Lung (tissue), 11 donors: ENCODE measurements at regions not wholly inside any gene's neighbourhood (a gene's known extent, or its start where the extent isn't known, plus 50 kb on each side); places are given as distances from the start of the nearest gene placed in this dataset.
A peak's percentile ranks its signal among the peaks of the same experiment; 100 is the strongest.

Experiments
- ATAC-seq: fragments of 200-7000 bp; cut with Tn5 transposase; one replicate; pipeline ENCODE4 v1.9.1; 2020; ENCODE audit warnings: moderate number of reproducible peaks; ENCODE audit not compliant: insufficient read depth, low FRiP score
- DNase-seq, 3 donors: peaks; one replicate each; pipeline ENCODE4 v3.0.0-alpha.2; 2013 to 2017
- H3K27ac ChIP-seq, 2 donors: one replicate each; pipeline ENCODE4 v1.5.1; 2013; ENCODE audit warnings: mild to moderate bottlenecking in 2 of 2, moderate library complexity in 2 of 2, control low read depth in 1 of 2, inconsistent platforms in 1 of 2, low read depth in 1 of 2, low read length in 1 of 2
- H3K27me3 ChIP-seq, 3 donors: one replicate each; pipeline ENCODE4 v1.5.1; 2013; ENCODE audit warnings: low read length in 2 of 3; ENCODE audit not compliant: control insufficient read depth in 3 of 3, insufficient read depth in 3 of 3
- H3K36me3 ChIP-seq, 4 donors: one replicate each; pipeline ENCODE4 v1.5.1; 2013; ENCODE audit warnings: low read length in 4 of 4, mild to moderate bottlenecking in 1 of 4, moderate library complexity in 1 of 4; ENCODE audit not compliant: control insufficient read depth in 4 of 4, insufficient read depth in 4 of 4
- H3K4me1 ChIP-seq, 5 donors: one replicate each; pipeline ENCODE4 v1.5.1; 2013; ENCODE audit warnings: low read length in 5 of 5, mild to moderate bottlenecking in 2 of 5, moderate library complexity in 1 of 5; ENCODE audit not compliant: control insufficient read depth in 5 of 5, insufficient read depth in 5 of 5
- H3K4me3 ChIP-seq: one replicate; pipeline ENCODE4 v1.5.1; 2013; ENCODE audit warnings: mild to moderate bottlenecking, control low read depth, moderate library complexity
- H3K9ac ChIP-seq, 2 donors: one replicate each; pipeline ENCODE4 v1.5.1; 2013; ENCODE audit warnings: low read length in 2 of 2, control low read depth in 1 of 2; ENCODE audit not compliant: insufficient read depth in 1 of 2
- H3K9me3 ChIP-seq, 4 donors: one replicate each; pipeline ENCODE4 v1.5.1; 2013; ENCODE audit warnings: low read length in 3 of 4, mild to moderate bottlenecking in 1 of 4, moderate library complexity in 1 of 4; ENCODE audit not compliant: control insufficient read depth in 4 of 4, insufficient read depth in 3 of 4
- CTCF ChIP-seq: IDR thresholded peaks from 2 replicates; pipeline ENCODE4 v1.5.1; 2012; ENCODE audit warnings: mild to moderate bottlenecking; ENCODE audit errors: control extremely low read depth, extremely low read depth
- WGBS, 2 donors: extraction: QIAGEN DNeasy Blood & Tissue Kit; methylation state at CpG; one replicate each; pipeline ENCODE4 v1.1.7; 2013; 5-methylcytosine and 5-hydroxymethylcytosine counted together
- donor health status: control.
- donor health status: control.
- donor health status: Bipolar disorder and iron deficiency.
- donor health status: healthy.
- donor health status: DM: yes; HTN: yes; CAD: no.

- Histone ChIP-seq H3K27me3 (no peaks in the 10 kb centered on the region), H3K9me3 (peaks cover 0 to 1% (median 0%) of the 10 kb centered on the region in 4 donors)
Measured at GRCh38 chr4:188620608-188621007, 481.4 kb downstream of the TRIML1 start.

GRCh38 chr4:188623314-188623854 is 484.1 kb downstream of the TRIML1 start:
- no peak for TF ChIP-seq CTCF
- WGBS, 2 donors: 73 to 77% methylated on average over 4 of the region's 4 CpGs
- peaks cover 0 to 1% (median 0%) of the 10 kb centered on the region in 4 donors for H3K9me3 ChIP-seq

More at GRCh38 chr4:188620608-188621007, 481.4 kb downstream of the TRIML1 start:
- ATAC-seq: no peak
- no peak for TF ChIP-seq CTCF
- Histone ChIP-seq H3K36me3 (no peaks in the 10 kb centered on the region), H3K4me1 (no peaks in the 10 kb centered on the region), H3K9ac (no peak overlapping the region), H3K4me3 (no peak overlapping the region), H3K27ac (no peak overlapping the region)
- WGBS, 2 donors: 50 to 52% methylated on average over 2 of the region's 2 CpGs
- no peak for DNase-seq

DNA sequence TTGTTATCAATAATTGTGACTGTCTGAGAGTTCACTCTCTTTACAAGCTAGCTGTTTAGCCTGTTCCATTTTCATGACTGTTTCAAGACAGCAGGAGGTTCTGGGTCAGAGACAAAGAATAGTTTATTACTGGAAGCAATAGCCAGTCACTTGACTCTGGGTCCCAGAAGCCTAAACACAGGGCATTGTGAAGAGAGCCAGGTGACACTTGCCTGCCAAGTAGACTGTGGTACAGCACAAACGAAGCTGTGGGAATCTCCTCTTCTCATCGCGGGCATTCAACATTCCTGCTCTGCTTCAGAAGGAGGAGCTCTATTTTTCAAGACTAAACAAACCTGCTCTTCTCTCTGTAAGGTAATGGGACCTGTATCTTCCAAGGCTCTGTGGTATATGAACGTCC is 485.1 kb downstream of the TRIML1 start:
- 37 to 55% methylated on average over 4 of the region's 4 CpGs for WGBS, 2 donors
- H3K4me3 ChIP-seq: no peak overlapping the region
- H3K36me3 ChIP-seq: peaks cover 0 to 1% (median 0%) of the 10 kb centered on the region in 4 donors
- H3K9ac ChIP-seq: no peak overlapping the region
- no peak overlapping the region for H3K27ac ChIP-seq
- H3K4me1 ChIP-seq: no peaks in the 10 kb centered on the region
- no peaks in the 10 kb centered on the region for H3K27me3 ChIP-seq
- H3K9me3 ChIP-seq: peaks cover 0 to 1% (median 0%) of the 10 kb centered on the region in 4 donors
- DNase-seq (no peak), ATAC-seq (no peak)
- no peak for TF ChIP-seq CTCF

More at GRCh38 chr4:188623314-188623854, 484.1 kb downstream of the TRIML1 start:
- no peak overlapping the region for H3K4me3 ChIP-seq
- DNase-seq (no peak), ATAC-seq (no peak)
- H3K36me3 ChIP-seq: peaks cover 0 to 1% (median 0%) of the 10 kb centered on the region in 4 donors
- H3K4me1 ChIP-seq: no peaks in the 10 kb centered on the region
- H3K27ac ChIP-seq: no peak overlapping the region
- H3K27me3 ChIP-seq: no peaks in the 10 kb centered on the region
- no peak overlapping the region for H3K9ac ChIP-seq

- H3K36me3 ChIP-seq: peaks cover 0 to 1% (median 0%) of the 10 kb centered on the region in 4 donors
- ATAC-seq (no peak), DNase-seq (peak in 2 of 3 donors; percentile 17 to 45)
- H3K9ac ChIP-seq: no peak overlapping the region
- no peak overlapping the region for H3K27ac ChIP-seq
- TF ChIP-seq CTCF: no peak
- 72 to 90% methylated on average over 1 of the region's 1 CpG for WGBS, 2 donors
- H3K9me3 ChIP-seq: peaks cover 0 to 8% (median 4%) of the 10 kb centered on the region in 4 donors
- no peak overlapping the region for H3K4me3 ChIP-seq
- no peaks in the 10 kb centered on the region for H3K27me3 ChIP-seq
- no peaks in the 10 kb centered on the region for H3K4me1 ChIP-seq
Measured at GRCh38 chr4:188627892-188628291, 488.7 kb downstream of the TRIML1 start.
